GM19397 (cell line): ENCODE measurements at regions not wholly inside any gene's neighbourhood (a gene's known extent, or its start where the extent isn't known, plus 50 kb on each side); places are given as distances from the start of the nearest gene placed in this dataset.
"Not testable (repeated sequence)": the region's sequence is repeated elsewhere in the genome, so short reads cannot be mapped to it uniquely, and the experiment has no call there.

Experiments used
- ATAC-seq: cut with Tn5 transposase; IDR thresholded peaks from one replicate; pipeline ENCODE4 v1.9.1; 2021; ENCODE audit warnings: mild to moderate bottlenecking, moderate library complexity; ENCODE audit not compliant: unreplicated experiment

DNA sequence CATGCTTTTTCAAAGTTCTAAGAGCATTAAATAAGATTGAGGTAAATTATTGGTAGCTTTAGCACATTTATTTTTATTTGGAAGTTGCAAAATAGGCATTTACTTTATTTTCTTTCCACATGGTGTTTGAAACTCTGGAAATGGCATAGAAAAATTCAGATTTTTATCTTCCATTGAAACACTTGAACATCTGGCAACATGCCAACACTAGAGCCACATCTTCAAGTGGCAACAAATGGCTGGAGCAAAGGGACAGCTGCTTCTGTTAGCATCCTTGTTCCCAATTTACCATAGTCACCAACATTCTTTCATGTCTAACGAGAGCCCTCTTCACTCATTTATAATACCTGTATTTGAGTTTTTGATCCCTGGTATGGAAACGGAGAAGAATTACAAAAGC, 539.9 kb downstream of the ZNF608 start:
- no peak for ATAC-seq

DNA sequence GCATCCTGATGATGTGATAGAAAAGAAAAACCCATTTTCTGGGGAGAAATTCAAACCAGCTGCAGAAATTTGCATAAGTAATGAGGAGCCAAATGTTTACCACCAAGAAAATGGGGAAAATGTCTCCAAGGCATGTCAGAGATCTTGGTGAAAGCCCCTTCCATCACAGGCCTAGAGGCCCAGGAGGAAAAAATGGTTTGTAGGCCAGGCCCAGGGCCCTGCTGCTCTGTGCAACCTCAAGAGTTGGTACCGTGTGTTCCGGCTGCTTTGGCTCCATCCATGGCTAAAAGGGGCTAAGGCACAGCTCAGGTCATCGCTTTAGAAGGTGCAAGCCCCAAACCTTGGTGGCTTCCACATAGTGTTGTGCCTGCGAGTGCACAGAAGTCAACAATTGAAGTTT, 543.1 kb downstream of the ZNF608 start:
- no peak for ATAC-seq

DNA sequence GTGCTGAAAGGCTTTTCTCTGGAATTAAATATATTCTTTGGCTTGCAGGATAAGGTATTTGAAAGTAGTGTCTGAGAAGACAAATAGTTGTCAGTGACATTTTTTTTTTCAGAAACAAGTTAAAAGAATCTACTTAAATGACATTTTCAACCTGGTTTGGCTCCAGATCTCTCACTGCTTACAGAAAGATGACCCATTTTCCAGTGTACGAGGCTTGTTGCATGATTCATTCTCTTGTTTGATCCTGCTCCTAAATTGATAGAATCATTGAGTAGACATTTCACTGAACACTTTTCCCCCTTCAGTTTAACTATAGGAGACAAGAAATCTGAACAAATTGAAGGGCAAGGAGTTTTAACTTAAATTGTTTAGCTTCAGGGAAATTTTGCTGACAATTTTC, 546.1 kb downstream of the ZNF608 start:
- ATAC-seq: no peak

DNA sequence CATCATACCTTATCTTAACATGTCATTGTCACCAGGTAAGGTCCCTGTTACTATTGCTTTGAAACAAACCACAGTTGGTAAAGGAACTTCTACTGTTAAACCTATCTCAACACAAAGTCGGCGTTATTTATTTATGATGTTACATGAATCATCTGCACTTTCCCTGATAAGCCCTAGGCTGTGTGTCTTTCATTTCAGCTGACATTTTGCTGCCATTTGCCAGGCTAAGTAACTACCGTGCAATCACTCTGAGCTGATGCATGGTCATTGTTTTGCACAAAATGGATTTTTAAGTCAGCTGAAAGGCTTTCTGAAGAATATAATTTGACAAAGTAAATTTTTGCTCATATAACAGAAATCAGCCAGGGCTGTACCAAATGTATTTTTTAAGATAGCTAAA, 546.5 kb downstream of the ZNF608 start:
- ATAC-seq: no peak

DNA sequence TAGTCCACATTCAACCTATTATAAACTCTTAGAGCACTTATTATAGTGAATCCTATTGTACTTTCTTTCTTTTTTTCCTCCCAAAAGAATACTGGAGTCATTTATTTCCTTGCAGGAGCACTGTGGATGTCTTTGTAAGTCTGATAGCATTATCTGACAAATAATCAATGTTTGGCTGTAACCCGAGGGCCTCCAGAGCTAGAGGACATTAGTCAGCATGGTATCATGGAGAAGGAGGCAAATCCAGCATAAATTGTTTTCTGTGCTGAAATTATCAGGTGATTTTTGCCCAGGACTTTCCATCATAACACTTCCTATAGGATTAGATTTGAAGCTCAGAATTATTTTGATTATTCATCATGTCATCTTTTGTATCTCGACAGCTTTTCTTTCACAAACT, 551.0 kb downstream of the ZNF608 start:
- ATAC-seq: no peak

DNA sequence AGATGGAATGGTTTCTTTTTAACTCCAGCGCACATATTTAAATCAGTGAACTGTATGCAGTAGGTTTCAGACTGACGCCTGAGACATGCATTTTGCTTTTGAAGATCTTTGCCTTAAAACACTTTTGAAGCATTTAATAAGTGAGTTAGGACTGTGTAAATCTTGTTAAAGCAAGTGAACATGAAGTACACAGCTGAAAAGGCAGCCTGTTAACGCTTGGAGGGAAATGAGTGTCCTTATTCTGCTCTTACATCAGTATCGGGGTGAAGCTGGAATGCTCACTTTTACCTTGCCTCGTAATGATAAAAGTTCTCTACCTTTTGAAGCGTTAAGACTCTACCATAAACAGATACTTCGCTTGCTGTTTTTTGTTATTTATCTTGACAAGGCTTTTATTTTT, 552.2 kb downstream of the ZNF608 start:
- no peak for ATAC-seq

DNA sequence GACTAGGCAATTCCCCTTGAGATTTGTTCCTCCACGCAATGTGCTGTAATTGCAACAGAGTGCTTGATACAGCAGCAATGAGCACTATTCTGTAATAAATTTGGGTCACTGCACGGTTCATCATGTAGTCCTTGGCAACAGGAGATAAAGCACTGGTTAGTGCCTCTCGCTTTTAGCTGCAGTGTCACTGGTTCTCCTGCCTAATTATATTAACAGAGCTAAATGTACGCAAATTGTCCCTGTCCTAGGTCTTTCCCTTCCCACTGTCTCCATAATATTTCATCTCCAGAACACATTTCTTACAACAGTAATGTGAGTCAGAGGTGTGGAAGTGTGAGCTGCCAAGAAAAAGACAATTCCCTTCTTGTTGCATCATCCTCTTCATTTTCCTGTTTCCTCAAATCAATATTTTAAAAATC, 553.1 kb downstream of the ZNF608 start:
- ATAC-seq: no peak

DNA sequence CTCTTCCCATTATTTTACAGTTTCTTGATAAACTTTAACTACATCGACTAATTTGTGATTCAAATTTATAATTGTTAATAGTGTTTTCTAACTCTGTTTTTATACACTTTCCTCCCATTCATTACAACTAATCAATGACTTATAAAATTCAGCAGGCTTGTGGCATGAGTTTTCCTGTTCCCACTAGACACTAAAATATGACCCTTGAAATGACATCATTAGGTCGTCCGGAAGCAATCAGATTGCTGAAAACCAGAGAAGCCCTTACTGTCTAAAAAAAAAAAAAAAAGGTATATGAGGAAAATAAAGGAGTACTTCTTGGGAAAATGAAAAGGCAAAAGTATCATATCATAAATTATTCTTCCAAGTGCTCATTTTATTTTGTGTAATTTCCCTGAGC, 553.7 kb downstream of the ZNF608 start:
- no peak for ATAC-seq

DNA sequence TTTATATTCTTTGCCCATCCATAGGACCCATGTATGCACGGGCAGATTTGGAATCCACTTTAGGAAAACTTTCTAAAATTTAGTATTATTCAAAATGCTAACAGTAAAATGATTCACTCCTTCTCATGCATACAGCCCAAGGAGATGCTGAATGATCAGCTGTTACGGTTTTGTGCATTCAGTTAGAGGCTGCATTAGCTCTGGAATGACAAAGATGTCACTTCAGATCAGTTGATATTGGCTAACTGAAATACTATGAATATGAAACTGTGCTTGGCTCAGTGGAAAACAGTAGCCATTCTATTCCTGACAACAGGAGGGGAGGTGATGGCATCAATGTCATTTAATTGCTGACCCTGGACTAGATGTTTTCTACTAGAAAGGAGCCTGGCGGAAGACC, 560.7 kb downstream of the ZNF608 start:
- no peak for ATAC-seq

DNA sequence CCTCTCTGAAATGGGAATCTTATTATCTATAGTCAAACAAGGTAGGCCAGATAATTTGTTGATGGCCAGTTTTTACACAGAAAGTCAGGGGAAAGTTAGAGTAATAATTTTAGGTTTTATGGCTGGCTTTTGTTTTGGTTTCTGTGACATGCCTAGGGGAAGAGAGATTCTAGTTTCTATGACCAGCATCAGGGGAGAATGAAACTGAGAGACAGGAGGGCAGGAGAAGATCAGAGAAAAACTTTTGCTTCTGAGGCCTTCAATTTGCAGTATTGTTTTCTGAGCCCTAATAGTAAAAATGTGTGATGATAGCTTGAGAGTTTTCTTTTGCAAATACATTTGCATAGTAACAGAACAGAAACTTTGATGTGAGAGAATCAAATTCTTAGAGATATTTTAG, 564.3 kb downstream of the ZNF608 start:
- no peak for ATAC-seq

DNA sequence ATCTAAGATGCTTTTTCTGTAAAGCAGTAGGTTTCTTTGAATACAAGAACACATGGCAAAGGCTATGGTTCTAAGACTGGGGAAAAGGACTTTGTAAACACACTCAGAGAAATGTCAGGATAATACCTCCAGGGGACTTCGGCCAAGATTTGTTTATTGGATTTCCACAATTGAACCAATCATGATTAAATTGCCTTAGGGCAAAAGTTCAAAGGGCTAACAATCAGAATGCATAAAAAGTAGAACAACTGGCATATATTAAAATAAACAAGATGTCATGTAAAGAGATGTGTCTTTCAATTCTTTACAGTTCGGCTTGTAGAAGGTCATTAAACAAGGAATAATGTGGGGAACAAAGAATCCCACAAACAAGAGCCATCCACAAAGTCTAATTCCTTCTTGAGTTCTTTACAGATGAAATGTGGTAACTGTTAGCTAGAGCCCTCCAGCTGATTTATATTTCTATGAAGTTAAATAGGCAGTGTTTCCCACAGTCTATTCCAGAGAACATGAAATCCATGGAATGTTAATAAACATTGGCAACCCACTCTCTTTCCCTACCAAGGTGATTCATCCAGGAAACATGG, 565.5 kb downstream of the ZNF608 start:
- no peak for ATAC-seq

DNA sequence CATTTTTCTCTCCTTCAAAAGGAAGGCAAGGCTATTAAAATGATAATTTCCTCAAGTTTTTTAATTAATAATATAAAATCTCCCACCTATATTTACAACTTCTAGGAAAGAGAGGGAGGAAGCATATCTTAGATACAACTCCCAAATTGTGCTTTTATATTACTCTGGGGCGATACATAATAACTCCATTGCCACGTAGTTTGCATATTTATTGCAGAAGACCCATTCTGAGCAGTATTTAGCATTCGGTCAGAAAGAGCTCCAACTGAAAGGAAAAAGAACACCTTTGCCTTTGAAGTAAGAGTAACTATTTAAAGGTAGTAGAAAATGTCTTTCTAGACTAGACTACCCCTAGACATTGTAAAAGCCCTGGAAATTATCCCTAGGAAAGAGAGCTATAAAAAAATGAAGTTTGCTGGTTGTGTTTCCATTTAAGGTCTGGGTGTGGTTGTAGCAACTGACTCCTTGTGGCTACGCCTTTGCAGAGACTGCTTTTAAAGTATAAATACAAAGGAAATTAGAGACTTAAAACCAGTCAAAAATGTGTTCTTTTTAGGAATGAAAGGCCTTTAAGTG, 566.1 kb downstream of the ZNF608 start:
- ATAC-seq: no peak

DNA sequence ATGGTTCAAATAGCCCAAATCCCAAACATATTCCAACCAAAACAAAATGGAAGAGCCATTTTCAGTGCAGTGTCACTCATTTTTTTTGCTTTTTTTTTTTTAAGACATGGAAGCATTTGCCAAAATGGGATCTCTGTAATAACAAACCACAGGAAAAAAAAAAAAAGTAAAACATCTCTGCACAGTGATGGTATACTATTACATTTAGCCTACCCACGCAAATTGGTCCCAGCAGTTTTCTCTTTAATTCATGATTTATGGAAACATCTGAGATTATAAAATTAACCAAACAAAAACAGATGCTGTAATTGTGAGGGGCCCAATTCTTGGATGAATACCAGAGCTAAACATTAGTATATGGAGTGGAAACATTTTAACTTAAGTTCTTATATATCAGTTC, 566.6 kb downstream of the ZNF608 start:
- no peak for ATAC-seq

DNA sequence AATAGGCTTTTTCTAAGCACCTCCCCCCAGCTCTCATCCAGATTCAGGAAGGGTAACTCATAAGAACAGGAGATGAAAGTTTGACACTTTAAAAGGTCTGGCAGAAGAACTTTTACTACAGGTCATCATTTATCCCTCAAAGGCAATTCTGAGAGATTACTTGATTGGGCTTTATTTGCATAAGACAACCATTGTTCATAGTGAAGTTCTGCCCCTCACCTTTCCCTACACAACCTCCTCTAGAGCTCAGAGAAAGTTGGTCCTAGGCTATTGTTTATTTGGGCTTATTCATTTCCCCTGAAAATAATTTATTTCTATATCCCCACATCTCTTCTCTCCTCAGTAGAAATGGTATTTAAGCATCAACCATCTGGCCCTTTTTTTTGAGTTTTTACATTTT, 568.4 kb downstream of the ZNF608 start:
- no peak for ATAC-seq

DNA sequence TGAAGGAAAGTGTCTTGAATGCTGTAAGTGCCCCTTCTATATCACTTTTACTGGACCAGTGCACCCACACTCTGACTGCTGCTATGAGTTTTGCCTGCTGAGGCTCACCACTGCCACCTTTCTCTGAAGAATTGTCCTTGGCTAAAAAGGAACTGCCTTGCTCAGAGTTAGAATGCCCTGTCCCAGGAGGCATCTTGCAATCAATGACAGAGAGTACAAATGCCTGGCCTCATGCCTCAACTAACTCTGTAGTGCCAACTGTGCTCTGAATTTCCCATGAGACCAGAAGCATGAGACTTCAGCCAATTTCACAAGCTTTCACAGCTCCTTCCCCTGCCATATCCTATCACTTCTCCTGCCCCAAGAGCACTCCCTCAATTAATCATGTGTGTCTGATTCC, 569.7 kb downstream of the ZNF608 start:
- no peak for ATAC-seq

DNA sequence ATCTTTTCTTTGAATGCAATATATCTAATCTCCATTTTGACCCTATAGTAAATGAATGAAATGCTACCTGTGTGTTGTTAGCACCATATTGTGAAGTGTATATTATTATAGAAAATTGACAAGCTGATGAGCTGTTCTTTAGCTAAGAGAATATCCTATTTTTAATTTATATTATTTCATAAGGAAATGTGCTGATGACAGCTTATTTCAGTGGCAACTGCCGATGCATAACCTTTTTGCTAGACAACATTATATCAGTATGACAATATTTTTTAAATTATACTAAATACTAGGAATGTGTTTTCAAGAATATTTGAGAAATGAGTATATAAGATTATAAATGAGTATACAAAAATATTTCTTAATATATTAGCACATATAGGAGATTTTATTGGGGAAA, 573.1 kb downstream of the ZNF608 start:
- ATAC-seq: no peak

DNA sequence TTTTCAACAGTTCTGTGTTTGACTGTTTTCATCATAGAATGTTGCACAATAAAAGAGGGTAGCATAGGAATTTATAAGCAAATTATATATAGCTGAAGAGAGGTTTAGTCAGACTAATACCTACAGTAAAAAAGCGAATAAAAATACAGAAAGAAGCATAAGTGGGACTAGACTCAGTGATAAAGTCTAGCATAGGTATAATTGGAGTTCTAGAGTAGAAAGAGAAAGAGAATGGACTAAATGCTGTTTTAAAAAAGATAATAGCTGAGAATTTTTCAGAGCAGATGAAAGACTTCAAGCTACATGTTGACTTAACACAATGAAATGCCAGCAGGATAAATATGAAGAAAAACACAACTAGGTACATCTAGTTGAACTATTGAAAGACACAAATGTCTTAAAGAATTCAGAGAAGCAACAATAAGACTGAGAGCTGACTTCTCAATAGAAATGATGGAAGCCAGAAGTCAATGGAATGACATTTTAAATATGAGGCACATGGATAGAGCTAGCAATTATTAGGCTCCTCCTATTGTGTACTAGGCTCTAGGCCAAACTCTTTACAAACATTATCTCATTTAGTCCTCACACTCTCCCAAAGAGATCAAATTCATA, 573.9 kb downstream of the ZNF608 start:
- ATAC-seq: no peak

DNA sequence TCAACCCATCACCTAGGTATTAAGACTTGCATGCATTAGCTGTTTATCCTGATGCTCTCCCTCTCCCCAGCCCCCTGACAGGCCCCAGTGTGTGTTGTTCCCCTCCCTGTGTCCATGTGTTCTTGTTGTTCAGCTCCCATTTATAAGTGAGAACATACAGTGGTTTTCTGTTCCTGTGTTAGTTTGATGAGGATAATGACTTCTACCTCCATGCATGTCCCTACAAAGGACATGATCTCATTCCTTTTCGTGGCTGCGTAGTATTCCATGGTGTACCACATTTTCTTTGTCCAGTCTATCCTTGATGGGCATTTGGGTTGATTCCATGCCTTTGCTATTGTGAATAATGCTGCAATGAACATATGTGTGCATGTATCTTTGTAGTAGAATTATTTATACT, 578.3 kb downstream of the ZNF608 start:
- ATAC-seq: not testable (repeated sequence)

DNA sequence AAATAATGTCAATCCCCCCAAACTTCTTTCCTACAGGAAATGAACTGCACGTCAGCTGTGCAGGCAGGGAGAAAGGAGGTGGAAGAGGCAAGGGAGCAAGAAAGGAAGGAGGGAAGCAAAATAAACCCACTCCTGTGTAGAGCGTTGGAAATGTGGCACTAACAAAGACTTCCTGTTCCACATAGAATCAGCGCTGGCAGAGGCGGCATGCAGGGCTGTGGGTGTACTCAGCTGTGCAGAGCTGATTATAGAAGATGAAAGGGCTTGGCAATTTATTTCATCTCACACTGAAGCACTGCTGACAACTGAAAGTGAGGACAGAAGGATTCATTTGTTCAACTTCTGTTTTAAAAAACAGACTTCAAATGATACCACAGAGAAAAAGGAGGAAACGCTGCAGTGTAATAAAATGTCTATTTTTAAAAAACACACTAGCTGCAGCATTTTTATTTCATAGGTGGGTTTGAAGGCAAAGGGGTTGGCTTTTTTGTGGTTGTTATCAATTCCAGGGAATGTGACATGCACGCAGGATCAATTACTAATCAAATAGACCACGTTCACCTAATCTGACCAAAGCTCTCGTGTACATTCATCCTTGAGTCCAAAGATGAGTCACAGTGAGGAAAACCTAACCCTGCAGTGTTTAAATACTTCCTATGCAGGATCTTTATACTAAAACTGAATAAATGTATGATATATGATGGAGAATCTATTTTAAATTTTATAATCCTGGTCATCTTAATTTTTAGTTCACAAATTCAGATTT, 583.5 kb downstream of the ZNF608 start:
- ATAC-seq: no peak

DNA sequence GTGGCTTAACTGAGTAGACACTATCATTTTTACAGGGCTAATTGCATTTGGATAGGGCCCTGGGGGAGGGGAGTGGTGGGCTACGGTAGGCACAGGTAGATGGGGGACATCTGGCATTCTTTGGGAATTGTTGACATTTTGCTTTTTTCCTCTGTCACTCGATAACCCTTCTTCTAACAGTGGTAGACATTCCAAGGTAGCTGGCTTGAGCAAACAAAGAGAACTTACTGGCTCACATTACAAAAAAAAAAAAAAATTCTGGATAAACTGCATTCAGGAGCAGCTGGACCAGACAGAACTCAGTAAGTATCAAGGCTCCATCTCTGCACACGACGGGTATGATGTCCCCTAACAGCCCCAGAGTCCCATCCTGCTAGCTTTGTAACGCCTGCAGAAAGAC, 585.2 kb downstream of the ZNF608 start:
- no peak for ATAC-seq

DNA sequence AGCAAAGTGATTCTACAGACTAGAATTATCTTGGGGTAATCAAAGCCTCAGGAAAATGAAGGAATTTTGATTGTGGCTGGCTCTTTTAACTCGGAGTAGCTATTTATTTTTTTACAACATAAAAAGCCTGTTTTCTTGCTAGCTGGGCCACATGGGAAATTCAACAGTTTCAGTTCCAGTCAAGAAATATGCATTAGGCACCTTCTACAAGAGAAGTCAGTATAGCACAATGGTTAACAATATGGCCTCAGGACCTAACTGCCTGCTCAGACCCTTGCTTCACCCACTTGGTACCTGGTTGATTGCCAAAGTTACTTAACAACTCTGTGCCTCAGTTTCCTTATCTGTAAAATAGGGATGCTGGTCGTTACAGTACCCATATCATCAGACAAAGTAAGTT, 586.2 kb downstream of the ZNF608 start:
- ATAC-seq: no peak

DNA sequence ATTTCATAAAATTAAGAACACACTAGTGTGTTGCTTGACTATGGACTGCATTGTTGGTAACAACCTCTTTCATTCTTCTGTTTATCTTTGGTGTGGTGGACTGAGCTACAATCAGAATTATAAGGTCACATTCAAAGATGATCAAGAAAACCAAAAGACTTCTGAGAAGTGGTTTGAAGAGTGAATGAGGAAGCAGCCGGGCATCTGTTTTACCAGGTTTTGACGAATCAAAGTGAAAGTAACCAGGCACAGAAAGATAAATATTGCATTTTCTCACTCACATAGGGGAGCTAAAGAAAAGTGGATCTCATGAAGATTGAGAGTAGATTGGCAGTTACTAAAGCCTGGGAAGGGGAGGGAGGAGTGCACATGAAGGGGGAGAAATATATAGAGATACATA, 589.1 kb downstream of the ZNF608 start:
- ATAC-seq: no peak
